SKM-1 treated with dmso at 0.1 percent for 144 hours (cell line): ENCODE measurements at regions not wholly inside any gene's neighbourhood (a gene's known extent, or its start where the extent isn't known, plus 50 kb on each side); places are given as distances from the start of the nearest gene placed in this dataset.
"Not testable (repeated sequence)": the region's sequence is repeated elsewhere in the genome, so short reads cannot be mapped to it uniquely, and the experiment has no call there.

Experiments used
- DNase-seq: peaks from one replicate; lab custom pipeline; 2025; ENCODE audit not compliant: unreplicated experiment; lab: John Stamatoyannopoulos, UW

GRCh38 chr19:30102239-30102638 is 160.2 kb downstream of the URI1 start:
- DNase-seq: no peak

- no peak for DNase-seq
Observed at GRCh38 chr19:30102666-30103065, 160.6 kb downstream of the URI1 start.

DNA sequence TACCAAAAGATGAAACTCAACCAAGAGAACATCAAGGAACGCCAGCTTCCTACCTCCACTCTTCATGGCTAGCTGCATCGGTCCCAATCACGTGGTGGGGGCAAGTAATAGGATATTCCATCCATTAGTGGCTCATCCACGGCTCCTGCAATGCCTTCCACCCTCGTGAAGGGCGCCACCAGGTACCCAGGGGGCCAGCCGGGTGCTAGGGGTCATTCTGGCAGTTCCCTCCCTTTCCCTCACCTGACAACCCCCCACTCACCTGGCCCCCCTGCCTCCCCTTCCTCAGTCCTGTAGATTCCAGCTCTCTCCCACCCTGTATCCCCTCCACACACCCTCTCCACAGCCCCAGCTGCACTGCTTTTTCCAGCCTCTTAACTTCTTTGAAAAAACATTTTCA is 161.9 kb downstream of the URI1 start:
- DNase-seq: no peak

- no peak for DNase-seq
Observed at GRCh38 chr19:30105316-30105715, 163.3 kb downstream of the URI1 start.

- DNase-seq: no peak
Observed at GRCh38 chr19:30105727-30106126, 163.7 kb downstream of the URI1 start.

GRCh38 chr19:30106417-30107095 is 164.5 kb downstream of the URI1 start:
- no peak for DNase-seq

DNA sequence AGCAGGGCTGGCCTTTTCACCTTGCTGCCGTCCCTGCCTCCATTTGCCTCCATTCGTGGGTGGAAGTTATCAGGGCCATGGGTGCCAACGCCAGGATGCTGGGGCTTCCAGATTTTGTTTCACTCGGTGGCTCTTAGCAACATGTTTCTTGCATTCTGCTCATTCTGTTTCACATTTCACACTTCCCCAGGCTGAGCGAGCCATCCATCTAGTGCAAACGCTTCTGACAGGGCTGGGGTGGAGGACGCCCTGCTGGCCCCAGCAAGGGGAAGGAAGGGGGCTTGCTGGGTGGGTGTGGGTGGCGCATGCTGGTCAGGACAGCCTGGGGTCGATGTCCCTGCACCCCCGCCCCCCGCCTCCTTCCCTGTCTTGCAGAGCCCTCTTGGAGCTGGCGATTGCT is 165.2 kb downstream of the URI1 start:
- no peak for DNase-seq

DNA sequence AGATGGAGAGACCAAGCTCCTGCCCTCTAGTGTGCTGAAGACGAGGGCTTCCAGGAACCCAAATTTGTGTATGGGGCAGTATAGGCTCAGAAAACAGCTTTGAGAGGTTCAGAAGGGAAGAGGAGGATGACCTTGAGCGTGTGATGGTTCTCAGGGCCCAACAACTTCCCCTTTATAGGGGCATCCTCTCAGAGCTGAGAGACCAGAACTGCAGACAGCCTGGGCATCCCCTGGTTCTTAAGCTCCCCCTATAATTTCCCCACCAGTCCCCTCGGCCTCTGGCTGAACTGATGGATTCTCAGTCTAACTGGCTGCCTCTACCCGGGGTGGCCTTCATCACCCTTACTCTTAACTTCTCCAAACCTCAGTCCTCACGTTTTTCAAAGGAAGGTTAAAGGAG is 167.5 kb downstream of the URI1 start:
- DNase-seq: no peak

GRCh38 chr19:30111021-30111855 is 169.2 kb downstream of the URI1 start:
- DNase-seq: no peak

- no peak for DNase-seq
Observed at GRCh38 chr19:30112171-30112570, 170.1 kb downstream of the URI1 start.

- DNase-seq: no peak
Observed at GRCh38 chr19:30112666-30113065, 170.6 kb downstream of the URI1 start.

GRCh38 chr19:30113186-30113585 is 171.1 kb downstream of the URI1 start:
- DNase-seq: no peak

GRCh38 chr19:30114095-30114494 is 172.1 kb downstream of the URI1 start:
- DNase-seq: not testable (repeated sequence)

DNA sequence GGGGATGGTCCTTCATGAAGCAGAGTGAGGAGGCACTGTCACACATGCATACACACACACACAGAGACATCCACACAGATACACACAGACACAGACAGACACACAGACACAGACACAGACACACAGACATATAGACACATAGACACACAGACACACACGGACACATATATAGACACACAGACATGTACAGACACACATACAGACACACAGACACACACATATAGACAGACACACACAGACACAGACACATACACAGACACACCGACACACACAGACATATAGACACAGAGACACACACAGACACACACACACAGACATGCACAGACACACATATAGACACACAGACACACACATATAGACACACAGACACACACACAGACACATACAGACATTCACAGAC is 173.9 kb downstream of the URI1 start:
- no peak for DNase-seq

- DNase-seq: no peak
Observed at GRCh38 chr19:30116530-30116929, 174.5 kb downstream of the URI1 start.

DNA sequence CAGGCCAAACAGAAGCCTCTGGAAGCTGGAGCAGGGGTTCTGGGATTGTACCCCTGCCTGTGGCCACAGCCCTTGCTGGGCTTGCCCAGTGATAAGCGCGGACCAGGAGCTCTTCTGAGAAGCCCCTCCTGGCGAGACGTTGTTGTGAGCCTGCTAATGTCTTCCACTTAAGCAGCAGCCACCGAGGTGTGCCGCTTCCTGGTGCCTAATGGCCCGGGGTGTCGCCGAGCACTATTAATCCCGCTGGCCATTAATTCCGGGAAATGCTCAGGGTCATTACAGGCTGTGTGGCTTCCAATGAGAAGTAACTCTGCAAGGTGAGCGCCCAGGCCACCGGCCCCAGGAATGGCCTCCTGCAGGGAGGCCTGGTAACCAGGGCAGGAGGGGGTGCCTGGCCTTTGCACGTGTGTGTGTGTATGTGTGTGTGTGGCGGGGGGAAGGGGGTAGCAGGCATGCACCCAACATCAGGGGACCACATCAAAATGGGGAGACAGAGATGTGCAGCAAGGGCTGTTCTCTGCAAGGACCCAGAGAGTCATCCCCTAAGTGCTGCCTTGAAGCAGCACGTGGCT is 175.0 kb downstream of the URI1 start:
- DNase-seq: no peak

GRCh38 chr19:30117636-30118145 is 175.7 kb downstream of the URI1 start:
- no peak for DNase-seq

GRCh38 chr19:30118221-30118620 is 176.2 kb downstream of the URI1 start:
- DNase-seq: no peak

DNA sequence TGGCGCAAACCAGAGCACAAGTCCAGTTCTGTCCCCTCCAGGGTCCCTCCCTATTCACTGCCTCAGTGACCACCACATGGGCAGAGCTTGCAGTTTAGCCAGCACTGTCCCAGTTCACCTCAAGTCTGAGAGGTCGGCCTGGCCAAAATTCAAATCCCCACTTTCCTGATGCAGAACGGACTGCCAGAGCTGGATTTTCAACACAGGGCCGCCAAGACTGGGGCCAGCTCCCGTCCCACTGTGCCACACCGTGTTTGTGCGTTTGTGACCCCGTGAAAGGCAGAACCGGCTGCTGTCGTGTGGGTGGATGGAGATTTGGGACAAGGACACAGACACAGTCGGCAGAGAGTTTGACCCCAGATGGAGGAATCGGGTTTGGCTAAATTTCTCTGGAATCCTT is 176.7 kb downstream of the URI1 start:
- no peak for DNase-seq

- DNase-seq: no peak
Observed at GRCh38 chr19:30119180-30119908, 177.3 kb downstream of the URI1 start.

DNA sequence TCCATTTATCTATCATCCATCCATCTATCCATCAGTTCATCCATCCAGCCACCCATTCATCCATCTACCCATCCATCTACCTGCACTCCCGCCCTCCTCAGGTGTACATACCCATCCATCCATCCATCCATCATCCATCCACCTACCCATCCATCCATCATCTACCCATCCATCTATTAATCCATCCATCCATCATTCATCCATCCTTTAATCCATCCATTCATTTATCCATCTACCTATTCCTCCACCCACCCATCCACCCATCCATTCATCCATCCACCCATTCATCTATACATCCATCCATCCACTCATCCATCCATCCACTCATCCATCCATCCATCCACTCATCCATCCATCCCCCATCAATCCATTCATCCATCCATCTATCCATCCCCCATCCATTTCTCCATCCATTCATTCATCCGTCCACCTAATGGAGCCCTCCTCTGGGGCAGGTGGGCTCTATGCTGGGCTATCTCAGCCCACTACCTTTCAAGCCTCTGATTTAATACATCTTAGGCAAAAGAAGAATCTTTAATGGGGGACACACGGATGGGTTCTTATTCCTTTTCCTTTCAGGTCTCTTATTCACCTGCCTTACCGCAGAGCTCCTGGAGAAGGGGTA is 178.9 kb downstream of the URI1 start:
- no peak for DNase-seq
